ENCODE measurements at regions not wholly inside any gene's neighbourhood (a gene's known extent, or its start where the extent isn't known, plus 50 kb on each side); places are given as distances from the start of the nearest gene placed in this dataset.

DNA sequence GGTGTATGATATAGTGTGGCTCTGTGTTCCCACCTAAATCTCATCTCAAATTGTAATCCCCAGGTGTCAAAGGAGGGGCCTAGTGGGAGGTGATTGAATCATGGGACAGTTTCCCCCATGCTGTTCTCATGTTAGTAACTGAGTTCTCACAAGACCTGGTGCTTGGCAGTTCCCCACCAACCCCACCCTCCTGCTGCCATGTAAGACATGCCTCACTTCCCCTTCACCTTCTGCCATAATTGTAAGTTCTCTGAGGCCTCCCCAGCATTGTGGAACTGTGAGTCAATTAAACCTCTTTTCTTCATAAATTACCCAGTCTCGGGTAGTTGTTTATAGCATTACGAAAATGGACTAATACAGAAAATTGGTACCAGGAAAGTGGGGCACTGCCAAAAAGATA is 1705.3 kb downstream of the NCAM2 start:
- TF ChIP-seq, protein P1, sequence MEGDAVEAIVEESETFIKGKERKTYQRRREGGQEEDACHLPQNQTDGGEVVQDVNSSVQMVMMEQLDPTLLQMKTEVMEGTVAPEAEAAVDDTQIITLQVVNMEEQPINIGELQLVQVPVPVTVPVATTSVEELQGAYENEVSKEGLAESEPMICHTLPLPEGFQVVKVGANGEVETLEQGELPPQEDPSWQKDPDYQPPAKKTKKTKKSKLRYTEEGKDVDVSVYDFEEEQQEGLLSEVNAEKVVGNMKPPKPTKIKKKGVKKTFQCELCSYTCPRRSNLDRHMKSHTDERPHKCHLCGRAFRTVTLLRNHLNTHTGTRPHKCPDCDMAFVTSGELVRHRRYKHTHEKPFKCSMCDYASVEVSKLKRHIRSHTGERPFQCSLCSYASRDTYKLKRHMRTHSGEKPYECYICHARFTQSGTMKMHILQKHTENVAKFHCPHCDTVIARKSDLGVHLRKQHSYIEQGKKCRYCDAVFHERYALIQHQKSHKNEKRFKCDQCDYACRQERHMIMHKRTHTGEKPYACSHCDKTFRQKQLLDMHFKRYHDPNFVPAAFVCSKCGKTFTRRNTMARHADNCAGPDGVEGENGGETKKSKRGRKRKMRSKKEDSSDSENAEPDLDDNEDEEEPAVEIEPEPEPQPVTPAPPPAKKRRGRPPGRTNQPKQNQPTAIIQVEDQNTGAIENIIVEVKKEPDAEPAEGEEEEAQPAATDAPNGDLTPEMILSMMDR (IDR thresholded peaks at IDR 0.05) = no peak
- no peak for TF ChIP-seq POLR2A (IDR thresholded peaks at IDR 0.05)

Measured in Peyer's patch (tissue), 4 donors.